Mesenchymal stem cell (in vitro differentiated cells and primary cell): ENCODE measurements at regions not wholly inside any gene's neighbourhood (a gene's known extent, or its start where the extent isn't known, plus 50 kb on each side); places are given as distances from the start of the nearest gene placed in this dataset.

ENCODE experiments used
- DNase-seq: peaks from one replicate; pipeline ENCODE4 v3.0.0-alpha.2; 2013
- H2AFZ ChIP-seq: one replicate; pipeline ENCODE4 v1.6.1; 2013; ENCODE audit warnings: low read depth, mild to moderate bottlenecking, control low read depth, inconsistent platforms, low read length, moderate library complexity
- H2AK5ac ChIP-seq: 2 replicates; pipeline ENCODE4 v1.6.1; 2013; ENCODE audit warnings: low read length, moderate library complexity, mild to moderate bottlenecking, inconsistent platforms; ENCODE audit not compliant: severe bottlenecking
- H2BK120ac ChIP-seq: one replicate; pipeline ENCODE4 v1.6.1; 2013; ENCODE audit warnings: low read depth, mild to moderate bottlenecking, inconsistent platforms, low read length, moderate library complexity
- H2BK12ac ChIP-seq, 2 experiments: one replicate each; pipeline ENCODE4 v1.6.1; 2013; ENCODE audit warnings: inconsistent platforms in 2 of 2, low read length in 2 of 2, mild to moderate bottlenecking in 2 of 2, moderate library complexity in 2 of 2, control low read depth in 1 of 2
- H2BK15ac ChIP-seq: one replicate; pipeline ENCODE4 v1.6.1; 2013; ENCODE audit warnings: mild to moderate bottlenecking, low read depth, inconsistent platforms; ENCODE audit not compliant: poor library complexity, severe bottlenecking
- H2BK5ac ChIP-seq: 2 replicates; pipeline ENCODE4 v1.6.1; 2013; ENCODE audit warnings: low read depth, mild to moderate bottlenecking, low read length, control low read depth, inconsistent platforms; ENCODE audit not compliant: poor library complexity, severe bottlenecking
- H3K14ac ChIP-seq, 2 experiments: one replicate each; pipeline ENCODE4 v1.6.1; 2013; ENCODE audit warnings: inconsistent platforms in 2 of 2, low read length in 2 of 2, control low read depth in 1 of 2, mild to moderate bottlenecking in 1 of 2, moderate library complexity in 1 of 2
- H3K18ac ChIP-seq, 2 experiments: one replicate each; pipeline ENCODE4 v1.6.1; 2013; ENCODE audit warnings: inconsistent platforms in 2 of 2, low read length in 2 of 2, control low read depth in 1 of 2, low read depth in 1 of 2, mild to moderate bottlenecking in 1 of 2
- H3K23ac ChIP-seq, 2 experiments: one replicate each; pipeline ENCODE4 v1.6.1; 2013; ENCODE audit warnings: inconsistent platforms in 2 of 2, low read length in 2 of 2, mild to moderate bottlenecking in 2 of 2, moderate library complexity in 2 of 2, control low read depth in 1 of 2
- H3K27ac ChIP-seq: 2 replicates; pipeline ENCODE4 v1.5.1; 2013; ENCODE audit warnings: mild to moderate bottlenecking, moderate library complexity, low read length, control low read depth, inconsistent platforms; ENCODE audit not compliant: poor library complexity, severe bottlenecking
- H3K27me3 ChIP-seq, 2 experiments: 2 replicates each; pipeline versions ENCODE4 v1.6.1 to v1.7.0; 2013; ENCODE audit warnings: low read length in 2 of 2, mild to moderate bottlenecking in 2 of 2, moderate library complexity in 2 of 2, control low read depth in 1 of 2, inconsistent platforms in 1 of 2; ENCODE audit not compliant: control insufficient read depth in 1 of 2, insufficient read depth in 1 of 2
- H3K36me3 ChIP-seq, 2 experiments: 2 replicates each; pipeline versions ENCODE4 v1.6.1 to v1.7.0; 2013; ENCODE audit warnings: low read length in 2 of 2, control low read depth in 1 of 2, inconsistent platforms in 1 of 2, low read depth in 1 of 2, mild to moderate bottlenecking in 1 of 2; ENCODE audit not compliant: insufficient read depth in 2 of 2, control insufficient read depth in 1 of 2
- H3K4ac ChIP-seq, 2 experiments: one replicate each; pipeline ENCODE4 v1.6.1; 2013; ENCODE audit warnings: inconsistent platforms in 2 of 2, low read length in 2 of 2, mild to moderate bottlenecking in 2 of 2, moderate library complexity in 2 of 2, control low read depth in 1 of 2, low read depth in 1 of 2
- H3K4me1 ChIP-seq: 2 replicates; pipeline ENCODE4 v1.6.1; 2013; ENCODE audit warnings: low read depth, low read length, control low read depth; ENCODE audit not compliant: control insufficient read depth, insufficient read depth
- H3K4me2 ChIP-seq: 2 replicates; pipeline ENCODE4 v1.6.1; 2013; ENCODE audit warnings: low read length, mild to moderate bottlenecking, inconsistent platforms; ENCODE audit not compliant: poor library complexity, severe bottlenecking
- H3K4me3 ChIP-seq, 2 experiments: 2 replicates each; pipeline versions ENCODE4 v1.5.1 to v1.7.0; 2013; ENCODE audit warnings: low read length in 2 of 2, mild to moderate bottlenecking in 2 of 2, control low read depth in 1 of 2, low read depth in 1 of 2; ENCODE audit not compliant: insufficient read depth in 1 of 2
- H3K79me1 ChIP-seq: replicated peaks from 2 replicates; pipeline ENCODE4 v1.6.1; 2013; ENCODE audit warnings: mild to moderate bottlenecking, control low read depth, low read length, inconsistent platforms; ENCODE audit not compliant: poor library complexity, severe bottlenecking
- H3K9ac ChIP-seq: 2 replicates; pipeline ENCODE4 v1.7.0; 2013; ENCODE audit warnings: mild to moderate bottlenecking, low read length, moderate library complexity
- H3K9me3 ChIP-seq: 2 replicates; pipeline ENCODE4 v1.7.0; 2013; ENCODE audit warnings: mild to moderate bottlenecking, low read length; ENCODE audit not compliant: control insufficient read depth
- H4K8ac ChIP-seq: one replicate; pipeline ENCODE4 v1.6.1; 2013; ENCODE audit warnings: inconsistent platforms, mild to moderate bottlenecking, low read length, moderate library complexity
- H4K91ac ChIP-seq: one replicate; pipeline ENCODE4 v1.6.1; 2013; ENCODE audit warnings: mild to moderate bottlenecking, low read length, inconsistent platforms
- WGBS: methylation state at CpG from one replicate; pipeline ENCODE4 v1.1.7; 2013; ENCODE audit warnings: mixed read lengths; 5-methylcytosine and 5-hydroxymethylcytosine counted together

GRCh38 chr4:13942977-13943376 is 315.5 kb upstream of the BOD1L1 start:
- Histone ChIP-seq H2BK15ac (no peak overlapping the region), H3K79me1 (no peaks in the 10 kb centered on the region), H2BK12ac (no peak overlapping the region), H3K9me3 (no peaks in the 10 kb centered on the region), H4K8ac (no peak overlapping the region), H3K4me1 (no peaks in the 10 kb centered on the region), H3K36me3 (no peaks in the 10 kb centered on the region), H3K27me3 (no peaks in the 10 kb centered on the region), H2BK120ac (no peak overlapping the region), H3K23ac (no peak overlapping the region), H3K18ac (no peak overlapping the region), H3K4ac (no peak overlapping the region), H2BK5ac (no peak overlapping the region), H2AFZ (no peak overlapping the region), H3K27ac (no peak overlapping the region), H3K14ac (no peak overlapping the region), H3K9ac (no peak overlapping the region), H4K91ac (no peak overlapping the region), H3K4me2 (no peak overlapping the region), H2AK5ac (no peak overlapping the region), H3K4me3 (no peak overlapping the region)
- WGBS: 90% methylated on average over 3 of the region's 3 CpGs
- DNase-seq: no peak

DNA sequence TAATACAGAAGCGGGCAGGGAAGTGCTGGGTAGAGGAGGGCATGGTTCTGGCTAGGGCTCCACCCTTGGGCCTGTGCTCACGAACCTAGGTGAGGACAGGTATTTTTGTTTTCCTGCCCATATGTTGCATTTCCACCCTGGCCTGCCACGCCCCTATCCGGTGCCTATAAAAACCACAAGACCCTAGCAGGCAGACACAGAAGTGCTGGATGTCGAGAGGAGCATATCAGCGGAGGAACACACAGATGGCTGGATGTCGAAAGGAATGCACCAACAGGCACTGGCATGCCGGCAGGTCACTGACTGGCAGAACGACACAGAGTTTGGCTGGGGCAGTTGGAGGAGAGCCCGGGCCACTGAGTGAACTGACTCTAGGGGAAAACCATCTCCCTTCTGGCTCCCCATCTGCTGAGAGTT is 316.6 kb upstream of the BOD1L1 start:
- no peak overlapping the region for H3K27ac ChIP-seq
- no peak overlapping the region for H3K23ac ChIP-seq
- no peak overlapping the region for H2BK120ac ChIP-seq
- no peak overlapping the region for H4K91ac ChIP-seq
- H2AK5ac ChIP-seq: no peak overlapping the region
- no peaks in the 10 kb centered on the region for H3K36me3 ChIP-seq
- H3K18ac ChIP-seq: no peak overlapping the region
- H3K4ac ChIP-seq: no peak overlapping the region
- no peak overlapping the region for H4K8ac ChIP-seq
- no peak overlapping the region for H2BK5ac ChIP-seq
- H3K9ac ChIP-seq: no peak overlapping the region
- H3K4me3 ChIP-seq: no peak overlapping the region
- WGBS: 95% methylated on average over 10 of the region's 10 CpGs
- H2BK15ac ChIP-seq: no peak overlapping the region
- no peak overlapping the region for H3K4me2 ChIP-seq
- no peak for DNase-seq
- no peak overlapping the region for H2AFZ ChIP-seq
- H3K9me3 ChIP-seq: no peaks in the 10 kb centered on the region
- no peaks in the 10 kb centered on the region for H3K79me1 ChIP-seq
- H3K27me3 ChIP-seq: no peaks in the 10 kb centered on the region
- no peak overlapping the region for H2BK12ac ChIP-seq
- H3K14ac ChIP-seq: no peak overlapping the region
- H3K4me1 ChIP-seq: no peaks in the 10 kb centered on the region

- peaks cover 4% of the 10 kb centered on the region for H3K4me1 ChIP-seq
- no peak overlapping the region for H4K8ac ChIP-seq
- no peak for DNase-seq
- H3K4ac ChIP-seq: no peak overlapping the region
- no peak overlapping the region for H2AK5ac ChIP-seq
- H2BK12ac ChIP-seq: no peak overlapping the region
- no peak overlapping the region for H3K4me2 ChIP-seq
- no peak overlapping the region for H2BK5ac ChIP-seq
- no peak overlapping the region for H3K27ac ChIP-seq
- H2AFZ ChIP-seq: no peak overlapping the region
- H3K23ac ChIP-seq: no peak overlapping the region
- no peak overlapping the region for H2BK120ac ChIP-seq
- no peaks in the 10 kb centered on the region for H3K9me3 ChIP-seq
- H3K18ac ChIP-seq: no peak overlapping the region
- 96% methylated on average over 1 of the region's 1 CpG for WGBS
- no peaks in the 10 kb centered on the region for H3K79me1 ChIP-seq
- H3K4me3 ChIP-seq: no peak overlapping the region
- no peak overlapping the region for H2BK15ac ChIP-seq
- H3K27me3 ChIP-seq: no peaks in the 10 kb centered on the region
- no peak overlapping the region for H3K9ac ChIP-seq
- H3K14ac ChIP-seq: no peak overlapping the region
- H3K36me3 ChIP-seq: no peaks in the 10 kb centered on the region
- H4K91ac ChIP-seq: no peak overlapping the region
Measured at GRCh38 chr4:13947921-13948320, 320.4 kb upstream of the BOD1L1 start.

DNA sequence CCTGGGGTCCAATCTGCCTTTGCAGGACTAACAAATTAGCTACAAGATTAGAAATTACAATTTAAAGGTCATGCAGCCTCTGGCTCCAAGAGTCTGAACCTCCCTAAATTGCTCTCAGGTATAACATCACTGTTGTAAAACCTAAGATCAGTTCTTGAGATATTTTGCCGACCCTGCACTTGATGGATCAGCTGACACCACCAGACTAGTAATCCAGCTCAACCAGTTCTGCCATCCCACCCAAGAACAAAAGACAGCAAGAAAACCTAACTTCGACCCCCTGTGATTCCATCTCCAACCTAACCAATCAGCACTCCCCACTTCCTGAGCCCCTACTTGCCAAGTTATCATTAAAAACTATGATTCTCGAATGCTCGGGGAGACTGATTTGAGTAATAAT is 323.0 kb upstream of the BOD1L1 start:
- no peak overlapping the region for H3K4me3 ChIP-seq
- H3K27ac ChIP-seq: no peak overlapping the region
- H3K4me2 ChIP-seq: no peak overlapping the region
- H3K23ac ChIP-seq: no peak overlapping the region
- no peaks in the 10 kb centered on the region for H3K36me3 ChIP-seq
- no peak overlapping the region for H2BK12ac ChIP-seq
- DNase-seq: no peak
- H2BK15ac ChIP-seq: no peak overlapping the region
- no peak overlapping the region for H2BK5ac ChIP-seq
- H3K9me3 ChIP-seq: no peaks in the 10 kb centered on the region
- no peak overlapping the region for H2AK5ac ChIP-seq
- no peaks in the 10 kb centered on the region for H3K27me3 ChIP-seq
- no peak overlapping the region for H2AFZ ChIP-seq
- H3K18ac ChIP-seq: no peak overlapping the region
- H3K4ac ChIP-seq: no peak overlapping the region
- H4K91ac ChIP-seq: no peak overlapping the region
- no peaks in the 10 kb centered on the region for H3K79me1 ChIP-seq
- H4K8ac ChIP-seq: no peak overlapping the region
- no peak overlapping the region for H3K9ac ChIP-seq
- WGBS: 89% methylated on average over 4 of the region's 4 CpGs
- H2BK120ac ChIP-seq: no peak overlapping the region
- no peak overlapping the region for H3K14ac ChIP-seq
- H3K4me1 ChIP-seq: peaks cover 8% of the 10 kb centered on the region
